ENCODE measurements at regions not wholly inside any gene's neighbourhood (a gene's known extent, or its start where the extent isn't known, plus 50 kb on each side); places are given as distances from the start of the nearest gene placed in this dataset.

DNA sequence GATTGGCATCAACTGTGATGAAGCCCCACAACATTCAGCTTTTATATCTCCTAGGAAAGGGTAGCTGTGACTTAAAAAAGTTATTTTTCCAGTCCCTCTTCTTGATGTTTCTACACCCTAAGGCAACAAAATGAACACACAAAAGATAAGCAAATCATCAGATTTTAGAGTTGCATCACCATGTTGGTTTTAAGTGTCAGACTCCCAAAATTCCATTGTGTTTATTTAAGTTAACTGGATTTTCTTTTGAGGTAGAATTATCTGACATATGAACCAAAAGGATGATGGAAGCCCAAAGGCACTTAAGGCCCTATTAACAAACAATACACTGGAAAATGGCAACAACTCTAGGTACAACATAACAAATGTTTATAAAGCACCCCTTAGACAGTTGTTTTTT lies 261.7 kb upstream of the SLC39A10 start:
- TF ChIP-seq, protein P1, sequence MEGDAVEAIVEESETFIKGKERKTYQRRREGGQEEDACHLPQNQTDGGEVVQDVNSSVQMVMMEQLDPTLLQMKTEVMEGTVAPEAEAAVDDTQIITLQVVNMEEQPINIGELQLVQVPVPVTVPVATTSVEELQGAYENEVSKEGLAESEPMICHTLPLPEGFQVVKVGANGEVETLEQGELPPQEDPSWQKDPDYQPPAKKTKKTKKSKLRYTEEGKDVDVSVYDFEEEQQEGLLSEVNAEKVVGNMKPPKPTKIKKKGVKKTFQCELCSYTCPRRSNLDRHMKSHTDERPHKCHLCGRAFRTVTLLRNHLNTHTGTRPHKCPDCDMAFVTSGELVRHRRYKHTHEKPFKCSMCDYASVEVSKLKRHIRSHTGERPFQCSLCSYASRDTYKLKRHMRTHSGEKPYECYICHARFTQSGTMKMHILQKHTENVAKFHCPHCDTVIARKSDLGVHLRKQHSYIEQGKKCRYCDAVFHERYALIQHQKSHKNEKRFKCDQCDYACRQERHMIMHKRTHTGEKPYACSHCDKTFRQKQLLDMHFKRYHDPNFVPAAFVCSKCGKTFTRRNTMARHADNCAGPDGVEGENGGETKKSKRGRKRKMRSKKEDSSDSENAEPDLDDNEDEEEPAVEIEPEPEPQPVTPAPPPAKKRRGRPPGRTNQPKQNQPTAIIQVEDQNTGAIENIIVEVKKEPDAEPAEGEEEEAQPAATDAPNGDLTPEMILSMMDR (IDR thresholded peaks at IDR 0.05), result no peak
- TF ChIP-seq POLR2A (IDR thresholded peaks at IDR 0.05) (no peak), POLR2AphosphoS5 (IDR thresholded peaks at IDR 0.05) (no peak)

Measured in breast epithelium (tissue), 3 donors.